Common myeloid progenitor, CD34-positive (primary cell): ENCODE measurements at regions not wholly inside any gene's neighbourhood (a gene's known extent, or its start where the extent isn't known, plus 50 kb on each side); places are given as distances from the start of the nearest gene placed in this dataset.

Experiments
- CTCF ChIA-PET: fragments of 350-600 bp; sonication (Branson Sonifier 250); formaldehyde crosslinking; loops from one replicate; lab custom pipeline; 2021; ENCODE audit warnings: antibody characterized with exemption; lab: Charles Lee
- POLR2A ChIA-PET: fragments of 350-600 bp; sonication (Branson Sonifier 250); formaldehyde crosslinking; loops from one replicate; lab custom pipeline; 2021; ENCODE audit warnings: antibody characterized with exemption; lab: Charles Lee
- DNase-seq, 3 donors: peaks; one replicate each; pipeline versions ENCODE4 v3.0.0 to v3.0.0-alpha.2; 2013
- H3K27ac ChIP-seq, 2 experiments: 1 replicate in 1 of 2; 2 replicates in 1 of 2; pipeline ENCODE4 v1.7.0; 2013; ENCODE audit warnings: inconsistent platforms in 2 of 2, low read length in 2 of 2, mild to moderate bottlenecking in 2 of 2, low read depth in 1 of 2, moderate library complexity in 1 of 2; ENCODE audit not compliant: severe bottlenecking in 2 of 2, insufficient read depth in 1 of 2, poor library complexity in 1 of 2
- H3K27me3 ChIP-seq, 5 experiments: replicated peaks in 2 of 5; 1 replicate in 3 of 5; 2 replicates in 2 of 5; pipeline versions ENCODE4 v1.6.1 to v1.7.0; 2013; ENCODE audit warnings: low read length in 4 of 5, mild to moderate bottlenecking in 2 of 5, moderate library complexity in 2 of 5, inconsistent platforms in 1 of 5; ENCODE audit not compliant: insufficient read depth in 5 of 5, control insufficient read depth in 4 of 5
- H3K36me3 ChIP-seq, 4 experiments: 1 replicate in 2 of 4; 2 replicates in 2 of 4; pipeline versions ENCODE4 v1.6.1 to v1.7.0; 2013; ENCODE audit warnings: low read length in 3 of 4, control low read depth in 1 of 4, mild to moderate bottlenecking in 1 of 4; ENCODE audit not compliant: control insufficient read depth in 4 of 4, insufficient read depth in 4 of 4
- H3K4me1 ChIP-seq, 4 experiments: 1 replicate in 3 of 4; 2 replicates in 1 of 4; pipeline versions ENCODE4 v1.6.1 to v1.7.1; 2013; ENCODE audit warnings: low read length in 3 of 4, mild to moderate bottlenecking in 3 of 4, control low read depth in 1 of 4, inconsistent platforms in 1 of 4, moderate library complexity in 1 of 4; ENCODE audit not compliant: control insufficient read depth in 4 of 4, insufficient read depth in 4 of 4; ENCODE audit errors: control extremely low read depth in 1 of 4
- H3K4me3 ChIP-seq, 7 experiments: 1 replicate in 4 of 7; 2 replicates in 3 of 7; pipeline versions ENCODE4 v1.5.1 to v1.7.0; 2013; ENCODE audit warnings: mild to moderate bottlenecking in 7 of 7, low read length in 6 of 7, moderate library complexity in 6 of 7, inconsistent platforms in 2 of 7, low read depth in 2 of 7, control low read depth in 1 of 7; ENCODE audit not compliant: insufficient read depth in 4 of 7, control insufficient read depth in 1 of 7; ENCODE audit errors: extremely low read depth in 1 of 7
- H3K9me3 ChIP-seq, 5 experiments: 1 replicate in 4 of 5; 2 replicates in 1 of 5; pipeline versions ENCODE4 v1.6.1 to v1.7.1; 2013; ENCODE audit warnings: low read length in 4 of 5, mild to moderate bottlenecking in 2 of 5, inconsistent platforms in 1 of 5, low read depth in 1 of 5, moderate library complexity in 1 of 5; ENCODE audit not compliant: control insufficient read depth in 4 of 5, insufficient read depth in 2 of 5; ENCODE audit errors: control extremely low read depth in 1 of 5
- WGBS: methylation state at CpG from one replicate; pipeline ENCODE4 v1.1.5; 2013; ENCODE audit not compliant: insufficient coverage; 5-methylcytosine and 5-hydroxymethylcytosine counted together

- POLR2A ChIA-PET, result interaction anchor here (0.6 to 1.5 kb wide), 4 partner anchors 10 to 195 kb away, joined by 3 read pairs; no protein-coding TSS in a partner anchor
- no peaks in the 10 kb centered on the region for H3K27me3 ChIP-seq
- H3K4me1 ChIP-seq, result peaks cover 5 to 71% (median 66%) of the 10 kb centered on the region in 4 experiments
- CTCF ChIA-PET, result interaction anchor here (0.7 to 13.7 kb wide), 6 partner anchors 9 to 292 kb away, joined by 3 to 180 read pairs (median 4); no protein-coding TSS in a partner anchor
- no peaks in the 10 kb centered on the region for H3K9me3 ChIP-seq
- no peak overlapping the region for H3K4me3 ChIP-seq
- no peaks in the 10 kb centered on the region for H3K36me3 ChIP-seq
- peak overlapping the region; percentile 5 to 83 for H3K27ac ChIP-seq
- DNase-seq, result peak in 2 of 3 donors; percentile 49 to 61
- 81% methylated on average over 6 of the region's 13 CpGs for WGBS
Observed at GRCh38 chr2:42935692-42936671, 143.6 kb upstream of the HAAO start.

GRCh38 chr2:42934580-42935186, 142.3 kb upstream of the HAAO start:
- ChIA-PET POLR2A (interaction anchor here (1.2 to 1.8 kb wide), 4 partner anchors 14 to 292 kb away, joined by 3 to 6 read pairs (median 5); partner anchors contain the start of gene ZFP36L2), CTCF (interaction anchor here (0.5 to 13.7 kb wide), 13 partner anchors 9 to 293 kb away, joined by 3 to 180 read pairs (median 5); no protein-coding TSS in a partner anchor)
- Histone ChIP-seq H3K4me1 (peaks cover 9 to 81% (median 78%) of the 10 kb centered on the region in 4 experiments), H3K9me3 (no peaks in the 10 kb centered on the region), H3K27me3 (no peaks in the 10 kb centered on the region), H3K4me3 (peak overlapping the region in 3 of 7 experiments; percentile 2 to 19 (median 4)), H3K27ac (peak overlapping the region; percentile 81 to 83), H3K36me3 (no peaks in the 10 kb centered on the region)
- 72% methylated on average over 13 of the region's 14 CpGs for WGBS
- no peak for DNase-seq

- 3% methylated on average over 5 of the region's 8 CpGs for WGBS
- CTCF ChIA-PET, result interaction anchor here (0.8 to 13.7 kb wide), 14 partner anchors 8 to 294 kb away, joined by 3 to 180 read pairs (median 6); no protein-coding TSS in a partner anchor
- peak; percentile 70 to 92 (median 85) for DNase-seq
- POLR2A ChIA-PET, result interaction anchor here (0.9 to 1.8 kb wide), 5 partner anchors 15 to 293 kb away, joined by 3 to 6 read pairs (median 6); partner anchors contain the start of gene ZFP36L2
- Histone ChIP-seq H3K4me1 (peaks cover 15 to 90% (median 86%) of the 10 kb centered on the region in 4 experiments), H3K27ac (peak overlapping the region; percentile 81 to 83), H3K27me3 (no peaks in the 10 kb centered on the region), H3K36me3 (no peaks in the 10 kb centered on the region), H3K4me3 (peak overlapping the region in 1 of 7 experiments; percentile 33), H3K9me3 (no peaks in the 10 kb centered on the region)
Observed at GRCh38 chr2:42933824-42934254, 141.5 kb upstream of the HAAO start.

- ChIA-PET POLR2A (interaction anchor here (0.6 to 0.8 kb wide), 3 partner anchors 30 to 623 kb away, joined by 3 to 4 read pairs (median 4); no protein-coding TSS in a partner anchor), CTCF (interaction anchor here (0.9 to 13.7 kb wide), 15 partner anchors 12 to 296 kb away, joined by 3 to 180 read pairs (median 4); no protein-coding TSS in a partner anchor)
- H3K27me3 ChIP-seq, result no peaks in the 10 kb centered on the region
- H3K4me1 ChIP-seq, result peaks cover 25 to 98% (median 95%) of the 10 kb centered on the region in 4 experiments
- WGBS, result 81% methylated on average over 13 of the region's 13 CpGs
- H3K9me3 ChIP-seq, result no peaks in the 10 kb centered on the region
- DNase-seq, result no peak
- H3K4me3 ChIP-seq, result peak overlapping the region in 1 of 7 experiments; percentile 44
- no peaks in the 10 kb centered on the region for H3K36me3 ChIP-seq
- H3K27ac ChIP-seq, result peak overlapping the region; percentile 81 to 83
Observed at GRCh38 chr2:42932271-42933151, 140.1 kb upstream of the HAAO start.

GRCh38 chr2:42931818-42932195, 139.4 kb upstream of the HAAO start:
- H3K4me3 ChIP-seq, result peak overlapping the region in 2 of 7 experiments; percentile 43 to 44
- peaks cover 25 to 98% (median 96%) of the 10 kb centered on the region in 4 experiments for H3K4me1 ChIP-seq
- ChIA-PET CTCF (interaction anchor here (0.8 to 13.7 kb wide), 12 partner anchors 9 to 297 kb away, joined by 3 to 180 read pairs (median 5); no protein-coding TSS in a partner anchor), POLR2A (interaction anchor here (0.5 to 1.1 kb wide), 5 partner anchors 31 to 623 kb away, joined by 3 to 4 read pairs (median 3); no protein-coding TSS in a partner anchor)
- no peaks in the 10 kb centered on the region for H3K9me3 ChIP-seq
- no peak for DNase-seq
- H3K27me3 ChIP-seq, result no peaks in the 10 kb centered on the region
- 8% methylated on average over 2 of the region's 3 CpGs for WGBS
- H3K36me3 ChIP-seq, result no peaks in the 10 kb centered on the region
- H3K27ac ChIP-seq, result peak overlapping the region; percentile 81 to 83
